UCSD-AML1 (cell line): ENCODE measurements at regions not wholly inside any gene's neighbourhood (a gene's known extent, or its start where the extent isn't known, plus 50 kb on each side); places are given as distances from the start of the nearest gene placed in this dataset.

Experiments
- DNase-seq: peaks from one replicate; lab custom pipeline; 2025; ENCODE audit not compliant: unreplicated experiment; lab: John Stamatoyannopoulos, UW

GRCh38 chr10:44042075-44042770, 342.7 kb downstream of the CXCL12 start:
- no peak for DNase-seq

- DNase-seq = no peak
Measured at GRCh38 chr10:44039599-44039998, 345.3 kb downstream of the CXCL12 start.

DNA sequence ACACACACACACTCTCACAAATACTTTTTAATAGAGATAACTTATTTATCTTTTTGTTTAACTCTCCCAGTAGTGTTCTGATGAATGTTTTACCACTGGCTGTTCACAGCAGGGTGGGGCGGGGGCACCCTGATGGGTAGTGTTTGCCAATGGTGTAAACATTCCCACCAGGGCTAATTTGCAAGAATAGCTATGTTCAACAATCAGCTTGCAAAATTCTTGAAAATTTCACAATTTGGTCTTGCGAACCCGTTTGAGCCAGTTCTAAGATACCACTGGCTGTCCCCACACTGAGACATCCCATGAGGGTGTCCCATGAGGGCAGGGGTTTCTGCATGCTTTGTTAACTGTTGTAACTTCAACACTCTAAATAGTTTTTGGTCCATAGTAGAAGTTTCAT, 348.5 kb downstream of the CXCL12 start:
- DNase-seq = no peak

DNA sequence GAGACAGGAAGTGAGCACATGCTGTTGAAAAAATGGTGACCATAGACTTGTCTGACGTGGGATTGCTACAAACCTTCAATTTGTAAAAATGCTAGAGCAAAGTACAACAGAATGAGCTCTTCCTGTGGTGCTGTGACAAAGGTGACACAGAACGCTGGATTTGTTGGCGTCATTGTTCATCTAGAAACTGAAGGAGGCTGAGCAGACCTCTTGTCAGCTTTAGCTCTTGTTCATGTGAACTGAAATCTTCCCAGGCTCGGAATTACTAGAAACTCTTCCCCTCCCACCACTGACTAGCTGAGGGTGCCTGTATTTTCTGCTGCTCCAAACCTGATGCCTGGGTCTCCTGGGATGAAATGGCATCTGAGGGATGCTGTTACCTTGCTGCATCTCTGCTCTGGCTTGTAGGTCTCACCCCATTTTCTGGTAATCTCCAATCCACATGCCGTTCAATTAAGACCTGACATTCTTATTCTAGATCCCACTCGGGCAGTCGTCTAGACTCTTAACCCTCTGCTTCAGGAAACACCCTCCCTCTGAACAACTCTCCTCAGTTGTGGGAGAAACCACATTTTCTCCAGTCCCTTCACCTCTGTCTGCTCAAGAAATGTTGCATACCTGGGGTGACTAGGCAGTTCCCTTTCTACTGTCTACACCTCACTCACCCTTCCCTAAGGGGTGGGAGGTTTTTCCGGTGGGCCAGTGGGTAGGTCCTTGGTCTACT, 349.3 kb downstream of the CXCL12 start:
- no peak for DNase-seq

- no peak for DNase-seq
Measured at GRCh38 chr10:44034946-44035345, 350.0 kb downstream of the CXCL12 start.

- DNase-seq = no peak
Measured at GRCh38 chr10:44033008-44033407, 351.9 kb downstream of the CXCL12 start.

GRCh38 chr10:44032216-44032615, 352.7 kb downstream of the CXCL12 start:
- DNase-seq = no peak

DNA sequence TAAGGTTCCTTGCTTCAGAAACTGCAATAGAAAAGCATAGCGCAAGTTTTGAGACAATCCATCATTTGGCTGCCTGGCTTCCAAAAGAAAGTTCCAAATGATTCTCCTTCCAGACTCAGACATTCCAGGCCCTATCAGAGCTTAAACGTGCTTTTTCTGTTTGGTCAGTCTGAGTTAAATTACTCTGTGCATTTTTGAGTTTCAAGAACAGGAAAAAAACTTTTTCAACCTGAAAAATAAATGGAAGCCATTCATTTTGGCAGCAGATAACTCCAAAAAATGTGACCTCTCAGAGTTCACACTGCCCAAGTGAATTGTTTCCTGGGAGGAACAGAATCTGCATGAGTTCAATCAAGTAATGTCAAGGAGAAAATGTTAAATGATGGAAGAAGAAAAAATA, 354.2 kb downstream of the CXCL12 start:
- no peak for DNase-seq

- DNase-seq = no peak
Measured at GRCh38 chr10:44030132-44030531, 354.8 kb downstream of the CXCL12 start.

- DNase-seq = no peak
Measured at GRCh38 chr10:44028384-44029137, 356.3 kb downstream of the CXCL12 start.

DNA sequence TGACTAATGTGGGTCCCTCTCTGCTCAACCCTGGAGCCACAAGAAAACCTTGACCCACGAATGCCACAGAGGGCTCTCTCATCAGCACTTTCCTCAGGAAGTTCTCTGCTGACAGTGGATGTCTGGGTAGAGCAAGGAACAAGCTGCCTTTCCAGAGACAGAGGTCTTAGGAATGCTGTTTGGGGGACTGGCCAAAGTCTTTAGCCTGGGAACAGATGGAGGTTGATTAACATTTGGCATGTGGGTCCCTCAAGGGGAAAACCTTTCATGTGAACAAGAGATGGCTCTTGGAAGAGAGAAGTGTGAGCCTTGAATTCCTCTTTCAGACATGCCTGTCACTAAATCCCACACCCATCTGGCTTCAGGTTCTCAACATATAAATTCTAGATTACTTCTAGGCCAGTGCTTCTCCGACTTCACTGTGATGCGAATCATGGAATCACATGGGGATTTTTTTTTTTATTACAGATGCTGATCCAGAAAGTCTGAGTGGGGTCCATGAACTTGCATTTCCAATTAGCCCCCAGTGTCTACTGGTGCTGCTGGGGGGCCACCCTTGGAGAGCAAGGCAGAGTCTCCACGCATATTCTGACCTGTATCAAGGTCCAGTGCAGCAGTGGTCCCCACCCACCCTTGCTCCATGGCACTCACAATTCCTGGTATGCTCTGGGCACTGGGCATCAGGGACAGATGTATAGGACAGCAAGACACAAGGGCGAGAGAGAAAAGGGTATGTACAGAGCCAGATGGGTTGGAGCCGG, 360.4 kb downstream of the CXCL12 start:
- no peak for DNase-seq

DNA sequence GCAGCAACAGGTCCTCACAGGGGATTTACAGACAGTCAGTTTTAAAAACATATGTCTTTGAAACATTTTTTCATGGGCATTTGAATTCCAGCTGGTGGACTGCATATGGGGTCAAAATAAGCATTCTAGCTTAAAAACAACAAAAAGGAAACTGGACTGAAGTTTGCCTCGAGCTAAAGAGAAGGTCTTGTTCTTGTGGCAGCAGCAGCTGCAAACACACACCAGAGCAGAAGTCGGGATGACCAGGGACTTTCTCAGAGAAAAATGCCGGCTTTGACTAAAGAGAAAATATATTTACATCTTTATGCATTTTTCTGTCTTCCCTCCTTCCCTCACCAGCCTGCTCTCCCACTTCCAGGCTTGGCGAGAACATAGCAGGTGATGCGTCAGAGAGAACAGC, 361.4 kb downstream of the CXCL12 start:
- DNase-seq = no peak

DNA sequence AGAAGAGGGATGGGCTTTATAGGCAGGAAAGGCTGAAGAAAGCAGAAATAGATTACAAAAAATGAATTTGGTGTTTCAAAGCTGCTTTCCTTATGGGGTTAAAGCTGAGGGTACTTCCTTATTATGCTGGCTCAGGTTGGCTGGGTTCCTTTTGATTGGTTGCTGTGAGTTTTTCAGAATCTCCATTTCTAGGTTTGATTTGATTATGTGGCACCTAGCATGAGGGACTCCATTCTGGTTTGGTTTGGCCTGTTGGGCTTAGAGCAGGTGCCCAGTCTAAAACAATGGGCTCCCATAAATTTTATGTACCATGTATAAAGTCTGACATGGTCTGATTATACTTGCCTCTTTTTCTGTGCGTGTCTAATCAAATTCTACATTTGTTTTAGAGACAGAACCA, 362.7 kb downstream of the CXCL12 start:
- DNase-seq = no peak

GRCh38 chr10:44020322-44021111, 364.4 kb downstream of the CXCL12 start:
- no peak for DNase-seq

DNA sequence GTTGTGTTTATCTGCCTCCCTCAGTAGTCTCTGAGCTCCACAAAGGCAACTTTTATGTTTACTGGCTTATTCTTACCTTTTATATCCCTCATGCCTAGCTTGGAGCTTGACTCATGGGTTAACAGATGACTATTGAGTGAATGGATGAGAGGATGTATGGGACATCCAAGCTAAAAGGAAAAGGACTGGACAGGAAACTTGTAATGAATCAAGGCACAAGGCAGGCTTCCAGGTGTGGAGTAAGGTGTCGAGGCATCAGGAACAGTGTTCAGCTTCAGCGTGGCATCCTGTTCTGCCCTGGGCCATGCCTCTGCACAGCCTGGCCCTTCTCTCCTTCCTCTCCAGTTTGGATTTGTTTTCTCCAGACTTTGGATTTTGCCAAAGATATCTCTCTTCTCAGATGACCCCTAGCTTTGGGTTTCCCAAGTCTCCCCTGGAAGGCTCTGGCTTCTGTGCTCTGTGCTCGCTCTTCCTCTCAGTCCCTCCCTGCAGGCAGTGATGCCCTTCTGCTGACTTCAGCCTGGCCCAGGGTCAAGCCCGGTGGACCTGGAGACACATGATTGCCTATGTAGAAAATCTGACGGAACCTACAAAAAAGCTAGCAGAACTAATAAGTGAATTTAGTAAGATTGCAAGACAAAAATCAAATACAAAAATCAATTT, 367.3 kb downstream of the CXCL12 start:
- DNase-seq = no peak

DNA sequence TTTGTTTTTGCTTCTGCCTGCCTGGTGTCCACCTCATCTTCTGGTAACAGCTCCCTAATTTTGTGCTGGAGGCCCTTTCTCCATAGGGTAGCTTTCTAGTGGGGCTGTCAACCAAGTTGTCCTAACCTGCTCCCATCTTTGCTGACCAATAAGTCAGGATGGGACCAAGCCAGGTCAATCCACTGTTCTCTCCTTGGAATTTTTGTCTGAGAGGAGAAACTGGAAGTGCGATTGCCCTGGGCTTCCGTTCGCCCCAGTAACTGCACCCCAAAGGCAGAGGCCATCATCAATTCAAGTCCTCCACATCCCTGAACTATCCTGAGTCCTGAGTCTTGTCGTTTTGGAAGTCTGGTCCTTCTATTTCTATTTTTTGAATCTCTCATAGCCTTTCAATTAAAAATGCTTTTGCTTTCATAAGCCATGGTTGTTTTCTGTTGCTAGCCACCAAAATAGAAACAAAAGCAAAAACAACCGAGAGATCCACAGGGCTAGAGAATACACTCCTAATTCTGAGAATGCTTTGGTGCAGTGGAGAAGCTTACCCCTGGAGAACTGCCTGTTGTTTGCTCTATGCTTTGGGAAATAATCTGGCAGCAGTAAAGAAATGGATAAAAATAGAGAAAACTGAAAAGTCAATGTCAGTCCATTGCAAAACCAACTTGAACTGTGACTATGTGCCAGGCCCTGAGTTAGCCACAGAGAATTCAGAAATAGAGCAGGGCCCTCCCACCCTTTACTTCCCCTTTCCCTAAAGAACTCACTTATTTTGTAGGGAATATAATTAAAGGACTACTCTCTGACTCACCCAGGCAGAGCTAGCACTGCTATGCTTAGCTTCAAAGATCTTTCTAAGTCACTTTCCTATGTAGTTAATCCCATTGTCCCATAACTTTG, 368.1 kb downstream of the CXCL12 start:
- DNase-seq = no peak

GRCh38 chr10:44015702-44016500, 367.2 kb upstream of the ZNF32 start:
- no peak for DNase-seq

GRCh38 chr10:44014644-44015250, 366.1 kb upstream of the ZNF32 start:
- no peak for DNase-seq
